ENCODE measurements at regions not wholly inside any gene's neighbourhood (a gene's known extent, or its start where the extent isn't known, plus 50 kb on each side); places are given as distances from the start of the nearest gene placed in this dataset.
A peak's percentile ranks its signal among the peaks of the same experiment; 100 is the strongest.
"Not testable (repeated sequence)": the region's sequence is repeated elsewhere in the genome, so short reads cannot be mapped to it uniquely, and the experiment has no call there.

DNA sequence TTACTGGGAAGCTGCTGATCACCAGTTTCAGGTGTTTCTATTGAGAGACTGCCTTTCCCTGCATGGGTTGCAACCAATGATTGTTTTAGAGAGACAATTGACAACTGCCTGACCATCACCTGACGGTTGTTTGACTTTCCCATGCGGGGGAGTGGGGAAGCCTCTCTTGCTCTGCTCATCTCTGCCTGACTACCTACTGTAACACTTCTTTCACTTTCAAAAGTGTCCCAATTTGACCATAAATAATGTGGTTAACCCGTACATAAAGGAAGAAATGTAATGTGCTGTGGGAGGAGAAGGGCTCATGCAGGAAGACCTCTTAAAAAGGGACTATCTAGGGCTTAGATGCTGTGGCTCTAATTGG lies 122.1 kb upstream of the PHACTR1 start:
- DNase-seq: no peak

DNA sequence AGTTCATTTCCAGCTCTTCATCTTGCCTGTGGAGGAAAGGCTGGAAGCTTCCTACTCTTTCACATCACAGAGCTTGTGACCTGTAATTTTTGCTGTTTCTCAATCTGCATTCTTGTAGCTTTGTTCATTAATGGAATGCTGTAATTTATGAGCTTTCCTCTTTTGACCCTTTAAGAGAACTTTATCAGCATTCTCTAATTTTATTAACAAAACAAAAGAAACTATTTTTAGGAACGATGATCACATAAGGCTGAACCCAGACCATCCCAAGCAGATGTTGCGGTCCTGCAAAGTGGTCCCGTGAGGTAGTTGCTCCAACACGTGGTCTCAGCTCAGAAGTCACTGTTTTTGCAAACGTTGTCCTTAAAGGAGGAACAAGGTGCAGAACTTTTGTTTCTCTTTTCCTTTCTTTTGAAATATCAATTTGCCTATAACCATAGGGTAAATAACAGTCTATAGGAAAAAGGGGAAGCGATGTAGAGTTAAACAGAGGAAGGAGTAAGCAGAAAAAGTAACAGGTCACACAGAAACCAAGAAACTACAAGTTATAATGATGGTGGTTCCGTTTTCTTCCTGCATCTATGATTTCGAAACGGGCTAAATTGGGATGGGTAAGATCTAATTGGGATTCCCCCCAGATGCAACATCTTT lies 121.3 kb upstream of the PHACTR1 start:
- DNase-seq: no peak

DNA sequence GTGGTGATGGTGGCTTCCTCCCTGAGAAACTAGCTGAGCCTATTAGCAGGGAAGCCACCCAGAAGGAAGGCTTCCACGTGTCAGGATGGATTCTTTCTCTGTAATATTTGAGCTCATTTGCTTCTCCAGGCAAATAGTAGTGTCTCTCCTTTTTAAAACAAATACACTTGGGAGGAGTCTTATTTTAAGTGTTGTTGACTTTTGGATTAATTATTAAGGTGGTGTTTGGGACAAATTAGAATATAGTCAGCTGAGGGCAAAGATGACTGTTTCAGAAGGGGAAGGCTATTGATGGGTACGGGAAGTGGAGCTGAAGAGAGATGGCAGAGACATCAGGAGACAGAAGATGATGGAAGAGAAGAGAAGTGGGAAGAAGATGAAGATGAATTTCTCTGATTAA lies 119.8 kb upstream of the PHACTR1 start:
- DNase-seq: no peak

DNA sequence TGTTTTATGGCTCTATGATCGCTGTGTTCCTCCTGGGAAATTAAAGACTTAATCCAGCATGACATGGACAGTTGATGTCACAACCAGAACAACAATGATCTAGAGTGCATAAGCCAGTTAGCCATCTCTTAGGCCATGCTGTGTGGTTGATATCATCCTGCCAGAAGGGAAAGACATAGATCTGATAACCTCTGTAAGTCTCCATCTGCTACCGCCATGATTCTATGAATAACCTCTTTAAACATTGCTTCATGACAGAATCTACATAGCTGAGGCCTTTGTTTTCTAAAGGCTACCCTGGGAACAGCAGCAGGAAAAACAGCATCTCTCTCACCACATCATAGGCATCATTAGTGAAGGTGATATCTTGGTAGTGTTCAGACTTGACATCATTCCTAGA lies 117.6 kb upstream of the PHACTR1 start:
- DNase-seq: no peak

DNA sequence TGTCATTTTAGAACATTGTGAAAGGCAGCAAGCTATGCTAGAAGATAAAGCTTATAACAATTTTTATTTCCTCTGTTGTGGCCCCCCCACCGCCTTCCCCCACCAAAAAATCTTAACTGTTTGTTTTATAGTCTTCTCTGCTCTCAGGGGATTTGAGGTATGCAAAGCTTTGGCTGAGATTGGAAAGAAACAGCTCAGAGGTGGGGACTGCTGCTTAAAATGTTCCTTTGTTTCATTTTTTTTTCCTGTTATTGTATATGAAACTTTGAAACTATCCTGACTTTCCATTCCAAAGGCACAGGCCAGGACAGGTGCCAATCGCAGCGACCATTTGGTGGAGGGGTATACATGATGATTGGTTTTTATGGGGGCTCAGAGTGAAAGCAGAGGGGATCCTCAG lies 114.7 kb upstream of the PHACTR1 start:
- no peak for DNase-seq

DNA sequence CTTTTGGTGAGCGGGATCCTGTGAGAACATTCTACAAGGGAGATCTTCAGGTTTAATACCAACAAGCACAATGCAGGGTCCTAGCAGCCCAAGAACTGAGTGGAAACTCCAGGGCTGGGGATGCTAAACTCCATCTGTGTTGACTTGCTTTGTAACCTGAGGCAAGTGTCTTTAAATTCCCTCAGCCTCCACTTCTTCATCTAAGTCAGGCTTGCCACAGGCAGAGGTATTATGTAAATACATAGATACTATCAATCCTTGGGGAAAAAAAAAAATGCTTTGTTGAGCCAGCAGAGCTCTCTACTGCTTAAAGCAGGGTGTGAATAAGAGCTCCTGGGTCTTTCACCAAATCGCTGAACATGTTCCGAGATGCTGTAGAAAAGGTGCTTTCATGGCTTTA lies 114.2 kb upstream of the PHACTR1 start:
- no peak for DNase-seq

DNA sequence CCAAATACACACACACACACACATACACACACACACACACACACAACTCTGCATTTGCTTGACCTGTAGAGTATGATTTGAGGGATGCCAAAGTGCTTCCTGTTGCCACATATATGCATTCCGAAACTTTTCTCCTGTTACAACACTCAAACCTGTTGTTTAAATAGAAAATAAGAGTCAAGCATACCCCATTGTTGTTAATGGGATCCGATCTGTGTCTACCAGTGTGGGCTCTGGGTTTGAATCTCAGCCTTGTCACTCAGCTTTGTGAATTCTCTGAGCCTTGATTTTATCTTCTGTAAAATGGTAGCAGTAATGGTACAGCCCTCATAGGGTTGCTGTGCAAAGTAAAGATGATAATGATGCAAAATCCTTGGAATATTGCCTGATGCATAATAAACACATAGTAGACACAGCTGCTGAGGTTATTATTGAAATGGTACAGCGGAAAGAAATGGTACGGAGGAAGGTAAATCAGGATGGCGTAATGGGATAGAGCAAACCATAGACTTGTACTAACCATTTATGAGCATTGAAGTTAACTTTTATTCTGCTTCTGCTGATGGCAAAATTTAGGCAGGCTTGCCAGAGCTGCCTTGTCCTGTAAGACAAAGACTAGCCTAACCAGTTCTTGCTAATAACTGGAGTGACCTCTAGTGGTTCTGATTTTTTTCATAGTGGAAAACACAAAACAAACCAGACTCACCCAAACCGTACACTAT lies 113.5 kb upstream of the PHACTR1 start:
- DNase-seq: peak; percentile 21

DNA sequence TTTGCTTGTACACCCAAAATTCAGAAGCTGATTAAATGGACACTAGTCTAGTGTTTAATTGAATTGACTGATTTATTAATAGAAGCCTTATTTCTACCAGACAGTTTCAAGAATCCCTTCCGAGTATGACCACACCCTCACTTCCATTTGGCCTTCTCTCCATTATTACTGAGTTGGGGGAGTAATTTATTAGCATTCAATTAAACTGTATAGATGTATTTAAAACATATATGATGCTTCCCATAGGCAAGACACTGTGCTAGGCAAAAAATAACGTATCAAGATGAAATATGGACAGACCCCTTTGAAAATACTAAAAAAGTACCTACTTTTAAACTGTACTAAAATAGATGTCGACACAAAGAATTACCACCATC lies 112.9 kb upstream of the PHACTR1 start:
- DNase-seq: no peak

DNA sequence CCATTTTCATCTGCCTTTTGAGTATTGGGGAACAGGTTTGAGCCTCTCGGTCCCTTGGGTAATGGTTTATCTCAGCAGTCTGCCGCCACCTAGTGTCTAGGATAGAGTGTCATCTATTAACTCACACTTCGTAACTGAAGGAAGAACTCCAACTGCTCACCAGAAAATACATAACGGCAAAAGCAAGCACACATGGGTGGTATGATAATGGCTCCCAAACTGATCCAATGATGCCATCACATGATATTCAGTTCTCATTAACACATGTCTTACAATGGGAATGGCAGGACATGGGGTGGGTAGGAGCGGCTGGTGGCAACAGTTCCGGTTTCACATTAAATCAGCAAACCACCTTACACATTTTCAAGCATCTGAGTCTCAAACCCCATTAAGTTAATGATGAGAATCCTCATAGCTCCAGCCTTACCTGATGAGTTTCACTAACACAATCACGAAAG lies 110.7 kb upstream of the PHACTR1 start:
- peak; percentile 50 for DNase-seq

DNA sequence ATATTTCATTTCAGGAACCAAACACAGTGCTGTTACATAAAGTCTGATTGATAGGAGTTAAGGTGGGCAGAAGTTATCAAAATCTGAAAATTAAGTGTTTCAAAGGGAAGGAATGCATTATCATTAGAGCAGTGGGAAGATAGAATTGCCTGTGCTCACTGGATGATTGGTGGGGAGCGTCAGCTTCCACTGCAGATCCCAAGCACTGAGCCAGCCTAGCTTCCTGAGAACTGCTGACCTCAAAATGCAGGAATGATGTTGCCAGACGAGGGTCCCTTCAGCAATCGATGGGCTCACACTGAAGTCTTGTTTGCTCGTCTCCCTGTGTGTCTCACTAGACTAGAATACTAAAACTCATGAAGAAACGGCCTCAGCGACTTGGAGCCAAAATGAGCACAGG lies 110.0 kb upstream of the PHACTR1 start:
- DNase-seq: no peak

DNA sequence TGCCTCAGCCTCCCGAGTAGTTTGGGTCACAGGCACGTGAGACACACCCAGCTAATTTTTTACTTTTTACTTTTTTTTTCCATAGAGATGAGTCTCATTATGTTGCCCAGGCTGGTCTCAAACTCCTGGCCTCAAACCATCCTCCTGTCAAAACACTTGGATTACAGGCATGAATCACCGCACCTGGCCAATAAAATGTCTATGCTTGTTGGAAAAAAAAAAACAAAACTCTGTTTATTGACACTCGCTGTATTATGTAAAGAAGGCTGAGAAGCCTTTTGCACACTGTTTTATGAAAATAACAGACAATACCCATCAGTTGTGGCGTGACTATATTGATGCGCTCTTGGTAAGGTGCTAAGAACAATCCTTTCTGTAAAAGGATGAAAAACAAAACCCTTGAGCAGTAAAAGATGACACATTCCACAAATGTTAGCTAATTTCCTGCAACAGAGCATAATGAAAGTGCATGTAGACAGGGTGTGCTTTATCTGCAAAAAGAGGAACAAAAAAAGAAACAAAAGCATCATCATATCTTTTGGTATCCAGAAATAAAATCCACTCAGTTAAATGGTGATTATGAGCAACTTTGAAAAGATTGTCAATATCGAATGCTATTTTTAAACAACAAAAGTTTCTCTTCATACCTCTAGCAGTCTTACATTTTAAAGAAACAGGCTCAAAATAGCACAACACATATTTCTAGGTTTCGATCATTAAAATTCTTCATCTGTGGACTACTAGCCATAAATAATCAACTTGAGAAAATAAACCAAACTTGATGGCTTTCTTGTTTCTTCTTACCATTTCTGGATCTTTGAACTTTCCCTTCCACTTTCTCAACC lies 108.3 kb upstream of the PHACTR1 start:
- no peak for DNase-seq

DNA sequence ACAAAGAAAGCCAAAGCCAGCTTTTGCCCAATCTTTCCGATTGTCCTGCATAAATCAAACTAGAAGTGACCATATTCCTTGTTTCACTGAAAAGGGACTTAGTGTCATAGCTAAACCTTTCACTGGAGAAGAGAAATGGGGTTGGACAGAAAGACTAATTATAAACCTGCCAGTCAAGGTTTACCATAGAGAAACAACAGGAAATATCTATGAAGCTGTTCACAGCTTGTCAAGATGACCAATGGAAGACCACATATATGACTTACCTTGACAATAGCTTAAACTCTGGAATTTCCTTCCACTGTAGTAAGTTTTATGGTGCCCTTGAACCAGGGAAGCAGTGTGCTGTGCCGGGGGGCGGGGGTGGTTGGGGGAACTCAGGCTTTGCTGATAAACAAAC lies 107.7 kb upstream of the PHACTR1 start:
- DNase-seq: no peak

DNA sequence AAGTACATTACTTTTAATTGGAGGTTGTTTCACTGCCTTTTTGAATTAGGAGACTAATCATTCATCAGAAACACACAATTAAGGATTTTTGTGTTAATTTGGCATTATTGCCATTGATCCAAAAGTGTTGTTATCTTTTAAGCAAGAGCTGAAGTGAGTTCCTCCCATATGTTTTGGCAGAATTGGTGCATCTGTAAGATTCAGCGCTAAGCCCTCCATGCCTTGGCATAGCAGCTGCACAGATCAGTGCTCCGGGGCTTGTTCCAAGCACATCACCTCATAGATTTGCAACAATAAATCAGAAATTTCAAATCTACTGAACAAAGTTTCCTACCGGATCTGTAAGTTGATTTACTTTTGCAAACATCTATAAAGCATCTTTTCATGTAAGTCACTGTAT lies 106.8 kb upstream of the PHACTR1 start:
- no peak for DNase-seq

DNA sequence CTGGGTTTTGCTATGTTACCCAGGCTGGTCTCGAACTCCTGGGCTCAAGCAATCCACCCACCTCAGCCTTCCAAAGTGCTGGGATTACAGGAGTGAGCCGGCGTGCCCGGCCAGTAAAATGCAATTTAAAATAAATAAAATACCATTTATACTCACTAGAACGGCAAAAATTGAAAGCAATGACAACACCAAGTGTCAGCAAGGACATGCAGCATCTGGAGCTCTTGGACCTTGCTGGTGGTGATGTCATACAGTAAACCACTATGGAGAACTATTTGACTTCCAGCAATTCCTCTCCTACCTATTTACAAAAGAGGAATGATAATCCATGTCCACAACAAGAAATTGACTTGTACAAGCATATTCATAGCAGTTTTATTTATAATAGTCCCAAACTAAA lies 105.7 kb upstream of the PHACTR1 start:
- no peak for DNase-seq

DNA sequence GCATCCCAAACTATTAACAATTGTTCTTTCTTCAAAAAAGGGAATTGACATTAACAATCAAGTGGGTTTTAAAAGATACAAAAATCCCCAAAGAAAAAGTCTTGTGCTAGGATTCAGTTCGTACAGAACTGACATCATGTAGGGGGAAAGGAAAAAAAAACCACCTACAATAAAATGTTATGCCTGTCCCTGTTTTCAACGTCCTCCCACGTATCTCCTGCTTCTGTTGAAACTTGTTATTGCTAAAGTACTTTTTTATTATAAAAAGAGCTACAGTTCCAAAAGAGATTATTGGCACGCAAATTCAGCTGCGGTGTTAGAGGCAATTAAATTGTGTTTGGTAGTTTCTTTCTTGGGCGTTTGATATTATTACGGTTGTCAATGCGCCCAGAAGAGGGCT lies 102.8 kb upstream of the PHACTR1 start:
- no peak for DNase-seq

DNA sequence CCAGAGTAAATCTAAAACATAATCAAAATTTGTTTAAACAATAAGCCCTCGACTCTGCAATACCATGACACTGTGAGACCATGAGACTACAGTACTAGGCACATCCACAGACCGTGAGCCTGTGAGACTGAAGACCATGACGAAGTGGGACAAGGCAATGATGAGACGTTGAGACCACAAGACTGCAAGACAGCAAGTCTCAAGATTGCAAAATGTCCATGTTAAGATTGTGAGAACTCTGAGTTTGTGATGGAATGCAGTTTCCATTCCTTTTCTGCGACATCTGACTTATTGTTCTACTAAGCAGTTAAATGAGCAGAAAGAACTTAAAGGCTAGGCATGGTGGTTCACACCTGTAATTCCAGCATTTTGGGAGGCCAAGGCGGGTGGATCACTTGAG lies 102.1 kb upstream of the PHACTR1 start:
- no peak for DNase-seq

DNA sequence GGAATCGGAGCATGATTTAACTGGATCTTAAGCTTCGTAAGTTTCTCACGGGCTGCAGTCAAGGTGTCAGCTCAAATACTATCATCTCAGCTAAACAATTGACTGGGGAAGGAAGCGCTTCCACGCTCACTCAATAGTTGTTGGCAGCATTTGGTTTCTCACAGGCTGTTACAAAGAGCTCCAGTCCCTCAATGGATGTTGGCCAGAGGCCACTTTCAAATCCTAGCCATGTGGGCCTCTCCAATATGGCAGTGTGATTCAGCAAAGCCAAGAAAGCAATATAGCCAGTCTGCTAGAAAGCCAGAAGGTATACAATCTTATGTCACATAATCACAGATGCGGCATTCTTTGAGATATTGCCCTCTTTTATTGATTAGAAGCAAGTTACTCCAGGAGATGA lies 98.3 kb upstream of the PHACTR1 start:
- DNase-seq: no peak

DNA sequence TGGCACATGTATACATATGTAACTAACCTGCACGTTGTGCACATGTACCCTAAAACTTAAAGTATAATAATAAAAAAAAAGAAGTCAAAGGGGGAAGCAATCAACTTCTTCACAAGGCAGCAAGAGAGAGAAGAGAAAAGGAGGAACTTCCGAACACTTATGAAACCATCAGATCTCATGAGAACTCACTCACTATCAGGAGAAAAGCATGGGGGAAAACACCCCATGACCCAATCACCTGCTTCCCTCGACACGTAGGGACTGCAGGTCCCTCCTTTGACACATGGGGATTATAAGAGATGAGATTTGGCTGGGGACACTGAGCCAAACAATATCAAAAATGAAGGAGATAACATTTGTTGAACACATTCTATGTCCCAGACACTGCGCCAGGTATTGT lies 94.8 kb upstream of the PHACTR1 start:
- no peak for DNase-seq

DNA sequence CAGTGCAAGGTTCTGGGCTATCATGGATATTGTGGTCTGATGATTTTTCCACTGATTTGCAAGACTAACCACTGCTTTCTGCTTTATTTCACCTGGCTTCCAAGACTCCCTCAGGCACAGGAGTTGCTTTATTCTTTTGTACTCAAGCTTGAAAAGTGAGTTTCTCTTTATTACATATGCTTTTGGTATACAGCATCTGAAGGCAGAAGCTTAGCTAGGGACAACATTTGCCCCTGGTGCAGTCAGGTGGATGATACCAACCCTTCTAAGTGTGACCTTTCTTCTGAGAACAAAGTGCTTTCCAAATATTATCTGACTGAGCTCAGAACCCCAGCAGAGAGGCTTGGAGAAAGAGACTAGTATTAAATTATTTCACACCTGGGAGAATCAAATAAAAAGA lies 94.0 kb upstream of the PHACTR1 start:
- no peak for DNase-seq

DNA sequence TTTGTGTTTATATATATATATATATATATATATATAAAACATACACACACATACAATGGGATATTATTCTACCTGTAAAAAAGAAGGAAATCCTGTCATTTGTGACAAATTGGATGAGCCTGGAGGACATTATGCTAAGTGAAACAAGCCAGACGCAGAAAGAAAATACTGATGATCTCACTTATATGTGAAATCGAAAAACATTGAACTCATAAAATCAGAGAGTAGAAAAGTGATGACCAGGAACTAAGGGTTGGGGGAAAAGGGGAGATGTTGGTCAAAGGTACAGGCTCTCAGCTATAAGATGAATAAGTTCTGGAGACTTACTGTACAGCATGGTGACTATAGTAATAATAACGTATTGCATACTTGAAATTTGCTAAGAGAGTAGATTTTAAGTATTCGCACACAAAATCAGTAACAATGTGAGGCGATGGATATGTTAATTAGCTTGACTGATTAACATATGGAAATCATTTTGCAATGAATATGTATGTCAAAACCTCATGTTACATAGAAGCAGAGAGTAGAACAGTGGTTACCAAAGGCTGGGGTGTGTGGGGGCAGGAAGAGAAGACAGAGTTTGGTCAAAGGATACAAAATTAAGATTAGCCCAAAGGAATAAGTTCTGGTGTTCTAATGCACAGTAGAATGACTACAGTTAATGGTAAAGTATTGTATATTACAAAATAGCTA lies 92.3 kb upstream of the PHACTR1 start:
- DNase-seq: no peak

DNA sequence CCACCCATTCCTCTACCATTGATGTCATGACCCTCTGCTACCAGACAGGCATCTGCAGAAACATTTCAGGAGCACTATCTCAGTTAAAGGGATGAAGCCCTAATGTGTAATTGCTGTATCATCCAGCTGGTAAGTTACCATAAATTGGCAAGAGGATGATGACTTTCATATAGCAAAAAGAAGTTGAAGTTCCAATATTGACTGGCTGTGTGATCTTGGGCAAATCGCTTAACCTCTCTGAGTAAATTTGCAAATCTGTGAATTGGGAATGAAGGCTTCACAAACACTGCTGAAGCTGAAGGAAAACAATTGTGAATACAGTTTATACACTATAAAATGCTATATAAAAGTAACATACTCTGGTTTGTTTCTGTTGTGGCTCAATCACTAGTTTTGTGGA lies 89.5 kb upstream of the PHACTR1 start:
- DNase-seq: no peak

DNA sequence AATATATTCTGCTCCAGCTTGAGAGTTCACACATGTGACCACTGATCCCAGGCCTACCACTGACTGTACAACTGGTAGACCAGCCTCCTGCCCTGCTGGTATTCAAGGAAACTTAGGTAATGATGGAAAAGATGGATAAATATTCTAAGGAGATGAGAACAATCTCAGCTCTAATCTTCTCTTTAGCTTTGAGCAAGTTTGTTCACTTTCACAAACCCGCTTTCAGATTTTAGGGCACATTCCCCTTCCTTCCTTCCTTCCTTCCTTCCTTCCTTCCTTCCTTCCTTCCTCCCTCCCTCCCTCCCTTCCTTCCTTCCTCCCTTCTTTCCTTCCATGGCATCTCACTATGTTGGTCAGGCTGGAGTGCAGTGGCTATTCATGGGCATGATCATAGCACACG lies 88.2 kb upstream of the PHACTR1 start:
- DNase-seq: no peak

DNA sequence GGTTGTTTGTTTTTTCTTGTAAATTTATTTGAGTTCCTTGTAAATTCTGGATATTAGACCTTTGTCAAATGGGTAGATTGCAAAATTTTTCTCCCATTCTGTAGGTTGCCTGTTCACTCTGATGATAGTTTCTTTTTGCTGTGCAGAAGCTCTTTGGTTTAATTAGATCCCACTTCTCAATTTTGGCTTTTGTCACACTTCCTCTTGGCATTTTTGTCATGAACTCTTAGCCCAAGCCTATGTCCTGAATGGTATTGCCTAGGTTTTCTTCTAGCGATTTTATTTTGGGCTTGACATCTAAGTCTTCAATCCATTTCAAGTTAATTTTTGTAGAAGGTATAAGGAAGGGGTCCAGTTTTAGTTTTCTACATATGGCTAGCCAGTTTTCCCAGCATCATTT lies 82.8 kb upstream of the PHACTR1 start:
- not testable (repeated sequence) for DNase-seq

DNA sequence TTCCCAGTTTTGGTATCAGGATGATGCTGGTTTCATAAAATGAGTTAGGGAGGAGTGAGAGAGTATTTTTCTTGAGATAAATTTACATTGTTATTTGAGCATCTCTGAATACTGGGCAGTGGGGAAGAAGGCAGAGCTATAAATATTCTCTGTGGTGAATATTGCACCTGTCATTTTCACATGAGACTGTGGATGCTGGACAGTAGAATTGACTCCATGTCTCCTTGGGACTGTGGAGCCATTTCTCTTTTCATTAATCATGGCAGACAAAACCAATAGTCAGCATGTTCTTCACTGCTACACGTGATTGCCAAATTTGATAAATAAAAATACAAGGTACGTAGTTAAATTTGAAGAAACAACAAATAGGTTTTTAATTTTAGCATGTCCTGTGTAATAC lies 81.2 kb upstream of the PHACTR1 start:
- DNase-seq: no peak

Measured in midbrain (tissue), 1 donor.